GM21360 (cell line): ENCODE measurements at regions not wholly inside any gene's neighbourhood (a gene's known extent, or its start where the extent isn't known, plus 50 kb on each side); places are given as distances from the start of the nearest gene placed in this dataset.
"Not testable (repeated sequence)": the region's sequence is repeated elsewhere in the genome, so short reads cannot be mapped to it uniquely, and the experiment has no call there.

ENCODE experiments used
- ATAC-seq: cut with Tn5 transposase; IDR thresholded peaks from one replicate; pipeline ENCODE4 v1.9.1; 2021; ENCODE audit warnings: mild to moderate bottlenecking, moderate library complexity; ENCODE audit not compliant: unreplicated experiment

- no peak for ATAC-seq
These were observed 688.5 kb upstream of the CHD1 start for GRCh38 chr5:99617335-99617734.

DNA sequence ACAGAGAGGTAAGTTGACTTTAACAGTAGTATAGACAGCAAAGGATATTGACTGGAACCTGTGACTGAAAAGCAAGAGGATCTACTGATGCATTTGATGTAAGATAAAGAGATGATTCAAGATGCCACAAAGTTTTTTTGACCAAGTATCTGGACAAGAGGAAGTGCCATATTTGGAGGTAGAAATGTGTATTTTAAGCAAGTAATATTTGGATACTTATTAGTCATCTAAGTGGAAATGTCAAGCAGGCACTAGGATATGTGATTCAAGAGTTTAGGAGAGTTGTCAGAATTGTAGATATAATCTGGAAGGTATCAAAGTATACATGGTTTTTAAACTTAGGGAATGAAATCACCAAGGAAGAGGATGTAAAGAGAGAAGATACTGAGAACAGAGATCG is 686.1 kb upstream of the CHD1 start:
- ATAC-seq = no peak

GRCh38 chr5:99607124-99607523 is 678.3 kb upstream of the CHD1 start:
- ATAC-seq = no peak

DNA sequence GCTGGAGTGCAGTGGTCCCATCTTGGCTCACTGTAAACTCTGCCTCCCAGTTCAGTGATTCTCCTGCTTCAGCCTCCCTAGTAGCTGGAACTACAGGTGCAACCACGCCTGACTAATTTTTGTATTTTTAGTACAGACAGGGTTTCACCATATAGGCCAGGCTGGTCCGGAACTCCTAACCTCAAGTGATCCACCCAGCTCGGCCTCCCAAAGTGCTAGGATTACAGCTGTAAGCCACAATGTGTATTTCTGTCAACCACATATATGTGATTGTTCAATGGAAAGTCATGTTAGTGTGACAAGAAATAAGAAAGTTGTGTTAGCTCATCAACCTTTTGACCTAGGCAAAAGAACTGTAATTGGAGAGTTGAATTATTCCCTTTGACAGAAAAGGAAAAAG is 677.1 kb upstream of the CHD1 start:
- ATAC-seq = no peak

- ATAC-seq = no peak
These were observed 672.1 kb upstream of the CHD1 start for GRCh38 chr5:99600952-99601351.

GRCh38 chr5:99590806-99591205 is 662.0 kb upstream of the CHD1 start:
- no peak for ATAC-seq

DNA sequence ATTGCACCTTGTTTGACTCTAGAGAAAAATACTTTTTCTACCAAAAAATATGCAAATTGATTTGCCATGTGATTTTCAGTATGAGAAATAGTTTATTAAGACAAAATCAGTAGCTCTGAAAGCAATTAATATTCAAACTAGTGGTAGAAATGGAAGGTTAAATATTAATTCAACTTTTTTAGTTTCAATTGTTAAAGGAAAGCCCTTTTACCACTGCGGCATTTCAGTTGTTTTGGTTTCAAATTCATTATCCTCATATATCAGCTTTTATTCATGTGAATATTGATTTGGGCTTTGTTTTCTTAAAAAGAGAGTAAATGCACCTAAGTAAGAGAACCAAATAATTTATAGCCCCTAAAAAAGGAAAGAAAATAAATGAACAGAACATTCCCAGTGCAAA is 660.6 kb upstream of the CHD1 start:
- ATAC-seq = no peak

DNA sequence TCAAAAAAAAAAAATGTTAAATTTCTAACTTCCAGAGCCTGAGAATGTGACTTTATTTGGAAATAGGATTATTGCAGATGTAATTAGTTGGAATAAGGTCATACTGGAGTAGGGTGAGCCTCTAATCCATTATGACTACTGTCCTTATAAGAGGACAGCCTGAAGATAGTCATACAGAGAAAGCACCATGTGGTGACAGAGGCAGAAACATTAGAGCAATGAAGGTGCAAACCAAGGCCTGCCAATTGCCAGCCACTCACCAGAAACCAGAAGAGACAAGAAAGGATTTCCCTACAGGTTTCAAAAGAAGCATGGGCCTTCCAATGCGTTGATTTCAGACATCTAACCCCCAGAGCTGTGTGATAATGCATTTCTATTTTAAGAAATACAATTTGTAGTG is 659.2 kb upstream of the CHD1 start:
- no peak for ATAC-seq

DNA sequence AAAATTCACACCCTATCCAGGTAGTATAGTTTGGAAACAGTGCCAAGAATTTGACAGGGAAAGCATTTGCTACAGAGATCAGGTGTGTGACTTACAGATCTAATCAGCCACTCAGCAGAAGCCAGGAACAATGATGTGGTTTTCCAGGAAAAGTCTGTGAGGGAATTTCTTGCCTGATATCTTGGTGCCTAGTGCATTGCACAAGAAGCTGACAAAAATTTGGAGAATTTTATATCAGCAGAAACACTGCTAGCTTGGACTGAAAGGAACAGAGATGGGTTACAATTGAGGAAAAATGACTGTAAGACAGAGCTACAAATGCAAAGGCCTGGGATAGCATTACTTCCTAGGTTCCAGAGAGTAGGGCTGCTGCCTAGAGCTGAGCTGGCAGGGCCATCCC is 658.1 kb upstream of the CHD1 start:
- ATAC-seq = no peak

DNA sequence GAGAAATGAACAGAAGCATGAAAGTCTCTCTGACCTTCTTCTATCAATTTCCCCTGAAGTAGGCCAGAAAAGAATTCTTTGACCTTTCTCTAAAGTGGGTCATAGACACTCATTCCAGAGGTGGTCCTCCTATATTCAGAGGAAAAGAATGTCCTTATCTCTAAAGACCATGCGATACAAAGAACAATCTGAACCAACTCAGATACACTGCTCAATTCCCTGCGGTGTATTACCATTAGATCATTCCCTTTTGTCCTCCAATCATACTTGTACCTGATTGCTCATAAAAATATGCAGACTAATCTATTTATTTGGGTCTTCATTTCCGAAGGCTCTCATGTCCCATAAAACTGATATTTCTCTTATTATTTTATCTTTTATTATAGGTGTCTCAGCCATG is 652.4 kb upstream of the CHD1 start:
- ATAC-seq = not testable (repeated sequence)

DNA sequence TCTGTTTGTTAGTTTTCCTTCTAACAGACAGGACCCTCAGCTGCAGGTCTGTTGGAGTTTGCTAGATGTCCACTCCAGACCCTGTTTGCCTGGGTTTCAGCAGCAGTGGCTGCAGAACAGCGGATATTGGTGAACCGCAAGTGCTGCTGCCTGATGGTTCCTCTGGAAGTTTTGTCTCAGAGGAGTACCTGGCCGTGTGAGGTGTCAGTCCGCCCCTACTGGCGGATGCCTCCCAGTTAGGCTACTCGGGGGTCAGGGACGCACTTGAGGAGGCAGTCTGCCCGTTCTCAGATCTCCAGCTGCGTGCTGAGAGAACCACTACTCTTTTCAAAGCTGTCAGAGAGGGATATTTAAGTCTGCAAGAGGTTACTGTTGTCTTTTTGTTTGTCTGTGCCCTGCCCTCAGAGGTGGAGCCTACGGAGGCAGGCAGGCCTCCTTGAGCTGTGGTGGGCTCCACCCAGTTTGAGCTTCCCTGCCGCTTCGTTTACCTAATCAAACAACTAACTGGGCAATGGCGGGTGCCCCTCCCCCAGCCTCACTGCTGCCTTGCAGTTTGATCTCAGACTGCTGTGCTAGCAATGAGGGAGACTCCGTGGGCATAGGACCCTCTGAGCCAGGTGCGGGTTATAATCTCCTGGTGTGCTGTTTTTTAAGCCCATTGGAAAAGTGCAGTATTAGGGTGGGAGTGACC is 634.3 kb upstream of the CHD1 start:
- not testable (repeated sequence) for ATAC-seq

GRCh38 chr5:99553211-99553810 is 624.5 kb upstream of the CHD1 start:
- no peak for ATAC-seq

- no peak for ATAC-seq
These were observed 615.5 kb upstream of the CHD1 start for GRCh38 chr5:99544356-99544755.

DNA sequence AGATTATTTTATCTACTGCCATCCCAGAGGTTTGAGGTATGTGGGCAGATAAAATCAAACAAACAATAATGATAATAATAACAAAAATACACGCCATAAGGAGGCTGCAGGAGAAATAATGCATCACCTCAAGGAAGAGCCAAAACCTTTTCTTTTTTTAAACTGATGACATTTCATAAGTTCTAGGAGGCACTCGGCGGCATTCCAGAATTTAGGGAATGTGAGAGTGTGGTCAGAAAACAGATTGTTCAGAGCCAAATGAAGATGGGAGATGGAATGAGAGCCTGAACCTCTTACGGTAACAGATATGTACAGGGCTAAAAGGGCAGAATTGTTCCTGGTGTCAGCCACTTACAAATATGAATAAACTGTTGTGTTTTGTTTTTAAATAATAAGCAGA is 615.0 kb upstream of the CHD1 start:
- no peak for ATAC-seq

- ATAC-seq = not testable (repeated sequence)
These were observed 605.4 kb upstream of the CHD1 start for GRCh38 chr5:99534241-99534640.

DNA sequence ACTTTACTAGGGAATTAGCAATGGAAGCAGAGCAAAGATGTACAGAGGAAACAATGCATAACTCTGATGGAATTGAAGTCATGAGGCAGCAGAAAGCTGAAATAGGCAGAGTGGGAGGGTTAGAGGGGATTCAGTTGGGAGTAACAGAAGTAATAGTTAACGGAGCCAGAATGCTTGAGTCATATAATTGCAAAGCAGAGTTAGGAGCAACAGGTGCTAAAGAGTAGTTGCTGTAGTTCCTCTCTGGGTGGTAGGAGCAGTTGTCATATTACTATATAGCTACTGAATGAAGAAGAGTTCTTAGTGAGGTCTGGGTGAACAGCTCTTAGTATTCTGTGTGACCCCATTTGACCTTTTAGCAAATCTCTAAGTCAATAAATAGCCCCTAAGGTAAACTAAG is 592.9 kb upstream of the CHD1 start:
- ATAC-seq = not testable (repeated sequence)

GRCh38 chr5:99515864-99516490 is 587.2 kb upstream of the CHD1 start:
- not testable (repeated sequence) for ATAC-seq

DNA sequence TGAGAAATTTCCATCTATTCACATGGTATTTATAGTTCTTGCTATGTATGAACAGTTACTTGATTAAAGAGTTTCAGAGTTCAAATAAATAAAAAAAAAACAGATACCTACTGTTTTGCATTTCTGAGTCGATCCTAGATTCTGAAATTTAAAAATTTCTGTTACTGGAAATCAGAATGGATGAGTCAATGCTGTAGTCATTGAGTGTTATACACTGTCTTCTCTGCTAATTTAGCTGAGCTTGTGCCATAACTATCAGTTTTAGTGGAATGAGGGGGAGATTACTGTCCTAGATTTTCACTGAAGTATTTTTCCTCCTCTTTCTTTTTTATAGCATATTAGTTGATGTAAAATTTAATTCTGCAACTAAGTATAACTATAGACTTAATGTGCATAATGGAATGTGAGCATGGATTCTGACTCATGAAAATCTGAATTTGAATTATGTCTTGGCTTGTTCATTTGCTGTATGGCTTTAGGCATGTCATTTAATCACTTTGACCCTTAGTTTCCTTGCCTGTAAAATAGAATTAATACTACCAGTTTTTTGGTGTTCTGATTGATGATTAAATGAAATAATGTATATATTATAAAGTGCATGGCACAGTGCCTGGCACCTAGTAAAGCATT is 581.5 kb upstream of the CHD1 start:
- not testable (repeated sequence) for ATAC-seq

GRCh38 chr5:99509064-99509463 is 580.3 kb upstream of the CHD1 start:
- not testable (repeated sequence) for ATAC-seq

DNA sequence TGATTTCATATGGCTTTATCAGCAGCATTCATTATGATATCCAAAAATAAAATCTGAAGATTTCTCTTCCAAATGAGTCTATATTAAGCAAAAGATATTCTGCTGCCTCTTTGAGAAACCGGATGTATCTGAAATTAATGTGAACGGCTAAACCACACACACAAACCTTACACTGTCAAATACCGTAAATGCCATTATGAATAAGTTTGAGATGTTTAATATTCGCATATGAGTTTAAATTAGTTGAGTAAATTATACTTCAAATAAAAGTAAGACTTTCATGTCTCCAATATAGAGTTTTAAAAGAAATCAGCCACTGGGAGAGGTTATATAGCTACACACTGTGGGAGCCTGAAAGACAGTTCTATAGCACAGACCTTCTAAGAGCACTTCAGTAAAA is 566.6 kb upstream of the CHD1 start:
- ATAC-seq = not testable (repeated sequence)

GRCh38 chr5:99478450-99478849 is 549.6 kb upstream of the CHD1 start:
- not testable (repeated sequence) for ATAC-seq

GRCh38 chr5:99473328-99473727 is 544.5 kb upstream of the CHD1 start:
- ATAC-seq = not testable (repeated sequence)
